HT-29 (cell line): ENCODE measurements at regions not wholly inside any gene's neighbourhood (a gene's known extent, or its start where the extent isn't known, plus 50 kb on each side); places are given as distances from the start of the nearest gene placed in this dataset.
"Not testable (repeated sequence)": the region's sequence is repeated elsewhere in the genome, so short reads cannot be mapped to it uniquely, and the experiment has no call there.

Source experiments
- DNase-seq: peaks from one replicate; pipeline ENCODE4 v3.0.0-alpha.2; 2015; ENCODE audit warnings: low spot score

DNA sequence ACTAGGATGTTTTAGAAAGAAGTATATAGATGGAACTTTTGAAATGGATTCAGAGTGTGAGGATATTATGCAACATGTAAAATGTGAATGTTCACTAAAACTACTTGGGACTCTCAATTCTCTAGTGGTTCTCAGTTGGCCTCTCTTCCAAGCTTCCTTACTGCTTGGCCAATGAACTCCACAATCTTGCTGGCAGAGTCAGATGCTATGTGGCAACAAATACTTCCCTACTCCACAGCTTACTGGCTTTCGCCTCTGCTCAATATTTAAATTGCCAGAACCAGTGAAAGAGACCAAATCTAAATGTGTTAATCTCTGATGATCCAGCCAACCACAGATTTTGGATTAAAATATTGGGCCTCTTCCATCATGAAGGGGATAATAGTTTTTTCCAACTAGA lies 138.4 kb downstream of the HTR1B start:
- no peak for DNase-seq

GRCh38 chr6:77322604-77323003 lies 140.7 kb downstream of the HTR1B start:
- no peak for DNase-seq

DNA sequence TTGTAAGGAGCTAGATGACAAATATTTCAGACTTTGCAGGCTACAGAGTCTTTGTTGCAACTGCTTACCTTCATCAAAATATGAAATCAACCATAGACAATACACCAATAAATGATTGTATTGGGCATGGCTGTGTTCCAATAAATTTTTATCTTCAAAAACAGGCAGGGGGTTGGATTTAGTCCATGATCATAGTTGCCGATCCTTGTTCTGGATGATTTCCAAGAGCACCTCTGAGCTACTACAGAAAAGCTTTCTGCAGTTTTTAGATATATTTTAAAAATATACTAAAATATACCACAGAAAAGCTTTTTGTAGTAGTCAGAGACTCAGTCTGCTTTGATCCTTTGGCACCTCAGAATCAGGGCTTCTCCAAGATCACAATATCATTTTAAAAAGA lies 145.0 kb downstream of the HTR1B start:
- no peak for DNase-seq

- DNase-seq = no peak
These were observed 149.7 kb downstream of the HTR1B start for GRCh38 chr6:77313595-77313994.

DNA sequence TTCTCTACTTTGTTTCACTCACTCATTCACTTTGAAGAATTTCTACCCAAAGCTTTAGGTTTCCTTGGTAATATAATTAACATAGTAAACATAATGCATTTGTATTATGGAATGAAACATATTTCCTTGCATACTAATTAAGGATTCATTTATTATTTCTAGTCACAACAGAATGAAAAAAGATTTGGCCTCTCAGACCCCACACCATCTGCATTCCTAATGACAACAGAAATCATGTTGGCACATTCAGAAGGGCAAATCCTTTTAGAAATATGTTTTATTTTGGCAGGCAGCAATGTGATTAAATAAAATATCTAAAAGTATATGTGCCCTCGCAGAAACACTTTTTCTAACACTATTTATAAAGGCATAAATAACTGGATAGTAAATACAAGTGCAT lies 163.4 kb downstream of the HTR1B start:
- no peak for DNase-seq

DNA sequence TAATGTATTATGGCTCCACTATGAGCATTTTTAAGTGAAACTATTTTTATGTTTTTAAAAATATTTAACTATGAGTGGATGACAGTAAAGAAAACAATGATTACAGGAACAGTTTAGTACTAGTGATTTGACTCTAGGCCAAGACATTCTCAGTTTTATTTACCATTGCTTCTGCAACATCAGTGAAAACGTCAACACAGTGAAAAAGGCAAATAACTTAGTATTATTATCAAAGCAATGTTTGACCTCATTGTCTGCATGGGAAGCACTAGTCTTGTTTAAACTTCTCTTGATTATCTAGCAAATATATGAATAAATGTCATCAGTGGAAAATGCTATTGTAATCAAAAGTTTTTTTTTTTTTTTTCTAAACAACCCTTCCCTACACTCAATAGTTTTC lies 165.0 kb downstream of the HTR1B start:
- DNase-seq = no peak

DNA sequence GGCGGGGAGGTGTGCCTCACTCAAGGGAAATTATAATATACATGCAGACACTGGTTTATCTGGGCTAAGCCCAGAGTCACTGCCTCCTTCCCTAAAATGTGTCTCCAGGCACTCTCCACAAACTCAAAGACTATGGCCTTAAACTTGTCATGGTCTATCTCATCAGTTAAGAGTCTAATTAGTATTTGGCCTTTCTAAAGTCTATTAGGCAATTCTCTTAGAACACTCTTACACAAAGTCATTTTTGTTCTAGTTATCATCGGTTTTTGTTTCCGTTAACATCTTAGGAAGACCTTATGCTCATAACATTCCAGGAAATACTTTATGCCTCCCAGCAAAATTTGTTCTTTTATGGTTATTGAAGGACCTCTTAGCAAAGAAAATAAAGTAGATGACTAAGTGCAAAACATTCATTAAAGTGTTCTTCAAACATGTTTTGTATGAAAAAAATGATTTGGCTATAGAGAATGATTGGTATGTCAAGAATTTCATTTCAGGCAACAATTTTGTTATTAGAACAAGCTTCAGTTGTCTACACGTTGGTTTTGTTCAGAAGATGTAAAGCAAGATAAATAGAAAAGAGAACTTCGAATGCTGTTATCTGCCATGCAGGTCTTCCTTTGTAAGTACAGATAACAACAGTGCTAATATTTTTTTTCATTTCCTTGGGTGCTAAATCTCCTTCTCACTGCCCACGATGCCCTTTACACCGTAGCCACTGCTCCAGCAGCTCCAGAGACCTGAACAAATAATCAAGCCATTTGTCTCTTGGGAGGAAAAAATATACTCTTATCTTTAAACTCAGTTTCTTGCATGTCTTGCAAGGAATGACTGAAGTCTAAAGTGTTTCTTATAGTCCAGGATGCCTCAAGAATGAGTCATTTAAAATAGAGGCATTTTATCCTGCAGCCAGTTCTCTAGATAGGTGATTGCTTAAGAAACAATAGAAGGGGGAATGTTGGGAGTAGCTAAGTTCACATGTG lies 170.4 kb downstream of the HTR1B start:
- DNase-seq = no peak

DNA sequence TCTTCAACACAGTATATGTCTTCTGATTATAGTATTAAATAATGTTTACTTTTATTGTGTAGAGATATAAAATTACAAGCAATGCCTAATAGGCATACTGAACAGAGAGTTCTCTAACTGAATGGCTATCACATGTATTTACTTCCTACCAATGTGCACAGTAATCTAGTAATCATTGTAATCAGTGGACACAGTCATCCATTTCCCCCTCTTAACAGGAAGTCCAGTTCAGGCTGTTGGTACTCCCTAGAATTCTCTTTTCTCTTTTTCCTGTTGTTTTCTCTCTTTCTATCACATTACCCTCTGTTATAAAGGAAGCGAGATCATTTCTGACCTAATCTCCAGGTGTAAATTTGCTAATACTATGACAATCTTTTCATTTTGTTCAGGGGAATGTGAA lies 172.5 kb downstream of the HTR1B start:
- no peak for DNase-seq

DNA sequence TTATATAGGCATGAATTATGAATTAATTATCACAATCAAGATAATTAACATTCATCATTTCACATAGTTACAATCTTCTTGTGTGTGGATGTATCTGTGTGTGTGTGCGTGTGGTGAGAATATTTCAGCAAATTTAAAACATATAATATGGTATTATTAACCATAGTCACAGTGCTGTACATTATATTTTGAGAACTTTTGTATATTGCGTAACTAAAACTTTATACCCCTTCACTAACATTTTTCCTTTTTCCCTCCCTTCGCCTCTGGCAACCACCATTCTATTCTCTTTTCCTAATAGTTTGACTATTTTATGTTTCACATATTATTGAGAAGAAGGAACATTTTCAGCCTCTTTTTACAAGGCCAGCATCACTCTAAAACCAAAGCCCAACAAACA lies 176.8 kb downstream of the HTR1B start:
- DNase-seq = no peak

DNA sequence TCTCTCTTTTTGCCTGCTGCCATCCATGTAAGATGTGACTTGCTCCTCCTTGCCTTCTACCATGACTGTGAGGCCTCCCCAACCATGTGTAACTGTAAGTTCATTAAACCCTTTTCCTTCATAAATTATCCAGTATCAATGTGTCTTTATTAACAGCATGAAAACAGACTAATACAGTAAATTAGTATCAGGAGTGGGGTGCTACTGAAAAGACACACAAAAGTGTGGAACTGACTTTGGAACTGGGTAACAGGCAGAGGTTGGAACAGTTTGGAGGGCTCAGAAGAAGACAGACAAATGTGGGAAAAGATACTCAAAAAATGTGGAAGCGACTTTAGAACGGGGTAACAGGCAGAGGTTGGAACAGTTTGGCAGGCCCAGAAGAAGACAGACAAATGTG lies 189.4 kb downstream of the HTR1B start:
- DNase-seq = no peak

DNA sequence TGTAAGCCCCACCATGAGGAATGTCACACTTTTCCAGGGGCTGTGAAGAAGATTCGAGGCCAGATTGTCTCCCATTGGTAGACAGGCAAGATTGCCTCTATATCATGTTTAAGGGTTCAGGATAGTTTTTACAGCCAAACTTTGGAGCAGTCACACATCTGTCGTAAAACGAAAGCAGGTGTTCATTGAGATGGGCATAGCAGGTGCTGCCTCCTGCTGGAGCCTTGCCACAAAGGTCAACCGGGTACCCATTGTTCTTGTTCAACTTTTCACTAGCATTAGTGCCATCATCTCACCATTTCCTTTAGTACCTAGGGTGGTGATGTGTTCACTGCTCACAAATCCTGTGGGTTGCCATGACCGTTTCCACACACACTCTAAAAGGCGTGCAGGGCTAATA lies 198.3 kb downstream of the HTR1B start:
- no peak for DNase-seq

DNA sequence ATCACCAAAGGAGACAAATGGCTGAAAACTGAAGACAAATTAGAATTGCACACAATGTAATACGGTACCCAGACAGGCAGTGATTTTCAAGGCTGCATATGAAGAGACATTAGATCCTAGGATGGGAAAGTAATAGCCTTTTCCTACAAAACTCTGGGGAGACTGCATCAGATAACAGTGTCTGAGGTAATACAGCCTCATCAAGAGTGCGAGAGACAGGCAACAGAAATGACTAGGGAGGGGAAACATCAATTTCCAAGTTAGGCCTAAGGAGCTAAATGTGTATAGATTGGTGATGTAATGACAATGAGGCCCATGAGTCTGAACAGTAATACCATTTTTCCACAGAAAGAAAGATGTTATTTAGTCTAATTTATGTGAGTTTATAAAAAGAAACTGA lies 200.3 kb downstream of the HTR1B start:
- no peak for DNase-seq

- not testable (repeated sequence) for DNase-seq
These were observed 211.5 kb downstream of the HTR1B start for GRCh38 chr6:77251801-77252200.

DNA sequence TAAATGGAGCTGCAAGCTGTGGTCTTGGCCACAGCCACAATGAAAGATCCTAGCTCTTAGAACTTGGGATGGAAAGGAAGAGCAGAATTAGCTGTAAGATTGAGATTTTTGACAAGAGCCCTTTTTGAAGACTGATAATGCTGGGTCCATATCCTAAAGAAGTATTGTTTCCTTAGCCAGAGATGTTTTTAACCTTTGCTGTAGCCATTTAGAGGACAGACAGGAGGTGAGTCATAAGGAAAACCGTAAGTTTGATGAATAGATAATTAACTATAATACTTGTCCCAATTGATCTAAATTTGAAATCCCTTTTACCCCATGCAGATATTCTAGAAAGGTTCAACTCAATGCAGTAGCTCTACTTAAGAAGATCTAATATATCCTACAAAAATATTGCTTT lies 213.7 kb downstream of the HTR1B start:
- no peak for DNase-seq

- no peak for DNase-seq
These were observed 218.3 kb downstream of the HTR1B start for GRCh38 chr6:77245026-77245425.

GRCh38 chr6:77231438-77232305 lies 231.6 kb downstream of the HTR1B start:
- no peak for DNase-seq

DNA sequence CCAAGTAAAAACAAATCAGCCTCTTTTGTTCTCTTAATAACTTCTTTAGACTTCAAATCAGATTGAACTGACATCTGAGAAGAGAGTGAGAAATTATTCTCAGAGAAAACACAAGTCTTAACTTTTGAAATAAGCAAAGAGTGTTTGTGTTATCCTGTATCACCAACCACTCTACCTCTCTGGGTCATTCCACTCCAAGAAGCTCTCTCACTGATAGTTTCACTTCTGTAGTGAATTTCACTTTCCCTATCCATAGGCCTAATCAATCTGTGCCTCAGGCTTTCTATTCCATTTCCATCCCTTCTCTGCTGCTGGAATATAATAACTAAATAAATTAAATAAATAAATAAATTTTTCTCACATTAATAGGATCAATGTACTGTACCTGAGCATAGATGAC lies 235.0 kb downstream of the HTR1B start:
- DNase-seq = no peak

- DNase-seq = no peak
These were observed 245.4 kb downstream of the HTR1B start for GRCh38 chr6:77217896-77218295.

- no peak for DNase-seq
These were observed 257.4 kb downstream of the HTR1B start for GRCh38 chr6:77205936-77206335.

- DNase-seq = no peak
These were observed 258.7 kb downstream of the HTR1B start for GRCh38 chr6:77204555-77204954.

GRCh38 chr6:77183447-77183846 lies 279.8 kb downstream of the HTR1B start:
- no peak for DNase-seq

DNA sequence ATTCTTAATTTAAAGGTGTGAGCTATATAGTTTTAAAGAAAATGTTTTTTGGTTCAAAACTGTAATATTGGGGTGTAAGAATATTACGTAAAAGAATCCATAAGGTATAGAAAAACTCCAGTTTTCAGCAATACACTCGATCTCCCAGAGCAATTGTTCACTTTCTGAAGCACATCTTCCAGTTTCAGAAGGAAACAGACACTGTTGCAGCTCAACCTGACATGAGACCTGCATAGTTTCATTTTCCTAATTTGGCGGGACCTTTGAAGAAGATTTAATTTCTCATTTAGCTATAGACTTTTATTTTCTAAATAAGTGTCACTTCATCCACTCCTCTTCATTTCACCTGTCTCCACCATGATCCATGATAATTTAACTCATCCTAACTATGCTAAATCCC lies 281.5 kb downstream of the HTR1B start:
- DNase-seq = no peak

- no peak for DNase-seq
These were observed 283.0 kb downstream of the HTR1B start for GRCh38 chr6:77180326-77180725.
